K562 (cell line): ENCODE measurements at regions not wholly inside any gene's neighbourhood (a gene's known extent, or its start where the extent isn't known, plus 50 kb on each side); places are given as distances from the start of the nearest gene placed in this dataset.

Experiments
- ADNP ChIP-seq: fragments of 200-800 bp; sonication (Bioruptor generic); IDR thresholded peaks from 2 replicates; pipeline ENCODE4 v1.6.1; 2016; ENCODE audit warnings: missing genetic modification characterization, missing compliant biosample characterization
- BHLHE40 ChIP-seq: IDR thresholded peaks from 2 replicates; pipeline ENCODE4 v1.6.1; 2011; ENCODE audit warnings: low read length, improper control_type of control experiment
- CBFA2T3 ChIP-seq: fragments of 450-650 bp; IDR thresholded peaks from 2 replicates; pipeline ENCODE4 v1.6.1; 2017
- FOS ChIP-seq: IDR thresholded peaks from 3 replicates; pipeline ENCODE4 v1.6.1; 2011; ENCODE audit not compliant: insufficient read length; ENCODE audit errors: extremely low read depth
- HMGN3 ChIP-seq: IDR thresholded peaks from 2 replicates; pipeline ENCODE4 v1.6.1; 2011; ENCODE audit warnings: borderline replicate concordance, low read depth, mild to moderate bottlenecking, mixed read lengths, low read length; ENCODE audit not compliant: insufficient read length; ENCODE audit errors: extremely low read depth
- SMARCE1 ChIP-seq: fragments of 450-650 bp; IDR thresholded peaks from 2 replicates; pipeline ENCODE4 v1.7.1; 2016; ENCODE audit warnings: mild to moderate bottlenecking
- ZNF24 ChIP-seq: fragments of 450-650 bp; IDR thresholded peaks from 2 replicates; pipeline ENCODE4 v1.6.1; 2016
- TF ChIP-seq, protein P1 (sequence below): fragments of 450-650 bp; IDR thresholded peaks from 2 replicates; pipeline ENCODE4 v1.6.1; 2016; ENCODE audit warnings: mild to moderate bottlenecking, moderate library complexity
- TF ChIP-seq, protein P2 (sequence below), 2 experiments: fragments of 450-650 bp in 1 of 2; sonication (generic) in 1 of 2; formaldehyde crosslinking in 1 of 2; IDR thresholded peaks in 1 of 2; conservative IDR thresholded peaks in 1 of 2; 2 replicates each; pipeline versions ENCODE4 v1.6.1 to v1.8.1; 2016 to 2023; ENCODE audit warnings: mild to moderate bottlenecking in 2 of 2, moderate library complexity in 2 of 2, inconsistent platforms in 1 of 2, missing genetic modification reagents in 1 of 2

DNA sequence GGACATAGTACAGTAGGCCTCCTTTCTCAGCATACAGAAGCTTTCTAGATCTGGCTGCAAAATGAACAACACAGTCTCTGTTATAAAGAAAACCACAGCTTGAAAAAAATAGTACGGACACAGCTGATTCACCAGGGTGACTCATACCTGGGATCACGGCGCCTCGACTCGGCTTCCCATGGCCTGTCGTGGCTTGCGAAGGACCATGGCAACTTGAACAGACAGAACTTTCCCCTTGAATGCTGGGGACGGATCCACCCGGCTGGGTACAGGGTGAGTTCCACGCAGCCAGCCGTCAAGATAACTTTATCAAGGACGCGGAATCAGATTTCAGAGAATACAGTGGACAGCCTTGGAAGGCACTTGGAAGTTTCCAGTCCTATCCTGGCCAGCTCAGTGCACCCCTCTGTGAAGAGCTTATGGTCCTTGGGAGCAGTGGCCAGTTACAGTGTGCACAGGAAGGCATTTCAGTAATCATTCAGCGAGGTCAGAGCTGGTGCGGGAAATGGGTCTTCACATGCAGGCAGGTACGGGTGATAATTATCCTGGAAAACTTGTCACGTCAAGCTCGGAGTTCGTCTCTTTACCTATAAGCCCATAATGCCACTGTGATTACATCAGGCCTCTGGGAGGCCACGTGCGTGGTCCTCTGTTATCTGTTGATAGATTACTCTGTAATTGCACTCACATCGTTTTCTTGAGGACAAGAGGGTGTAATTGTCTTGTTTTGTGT is 57.9 kb upstream of the MAF start (continued):
- TF ChIP-seq, protein P1, sequence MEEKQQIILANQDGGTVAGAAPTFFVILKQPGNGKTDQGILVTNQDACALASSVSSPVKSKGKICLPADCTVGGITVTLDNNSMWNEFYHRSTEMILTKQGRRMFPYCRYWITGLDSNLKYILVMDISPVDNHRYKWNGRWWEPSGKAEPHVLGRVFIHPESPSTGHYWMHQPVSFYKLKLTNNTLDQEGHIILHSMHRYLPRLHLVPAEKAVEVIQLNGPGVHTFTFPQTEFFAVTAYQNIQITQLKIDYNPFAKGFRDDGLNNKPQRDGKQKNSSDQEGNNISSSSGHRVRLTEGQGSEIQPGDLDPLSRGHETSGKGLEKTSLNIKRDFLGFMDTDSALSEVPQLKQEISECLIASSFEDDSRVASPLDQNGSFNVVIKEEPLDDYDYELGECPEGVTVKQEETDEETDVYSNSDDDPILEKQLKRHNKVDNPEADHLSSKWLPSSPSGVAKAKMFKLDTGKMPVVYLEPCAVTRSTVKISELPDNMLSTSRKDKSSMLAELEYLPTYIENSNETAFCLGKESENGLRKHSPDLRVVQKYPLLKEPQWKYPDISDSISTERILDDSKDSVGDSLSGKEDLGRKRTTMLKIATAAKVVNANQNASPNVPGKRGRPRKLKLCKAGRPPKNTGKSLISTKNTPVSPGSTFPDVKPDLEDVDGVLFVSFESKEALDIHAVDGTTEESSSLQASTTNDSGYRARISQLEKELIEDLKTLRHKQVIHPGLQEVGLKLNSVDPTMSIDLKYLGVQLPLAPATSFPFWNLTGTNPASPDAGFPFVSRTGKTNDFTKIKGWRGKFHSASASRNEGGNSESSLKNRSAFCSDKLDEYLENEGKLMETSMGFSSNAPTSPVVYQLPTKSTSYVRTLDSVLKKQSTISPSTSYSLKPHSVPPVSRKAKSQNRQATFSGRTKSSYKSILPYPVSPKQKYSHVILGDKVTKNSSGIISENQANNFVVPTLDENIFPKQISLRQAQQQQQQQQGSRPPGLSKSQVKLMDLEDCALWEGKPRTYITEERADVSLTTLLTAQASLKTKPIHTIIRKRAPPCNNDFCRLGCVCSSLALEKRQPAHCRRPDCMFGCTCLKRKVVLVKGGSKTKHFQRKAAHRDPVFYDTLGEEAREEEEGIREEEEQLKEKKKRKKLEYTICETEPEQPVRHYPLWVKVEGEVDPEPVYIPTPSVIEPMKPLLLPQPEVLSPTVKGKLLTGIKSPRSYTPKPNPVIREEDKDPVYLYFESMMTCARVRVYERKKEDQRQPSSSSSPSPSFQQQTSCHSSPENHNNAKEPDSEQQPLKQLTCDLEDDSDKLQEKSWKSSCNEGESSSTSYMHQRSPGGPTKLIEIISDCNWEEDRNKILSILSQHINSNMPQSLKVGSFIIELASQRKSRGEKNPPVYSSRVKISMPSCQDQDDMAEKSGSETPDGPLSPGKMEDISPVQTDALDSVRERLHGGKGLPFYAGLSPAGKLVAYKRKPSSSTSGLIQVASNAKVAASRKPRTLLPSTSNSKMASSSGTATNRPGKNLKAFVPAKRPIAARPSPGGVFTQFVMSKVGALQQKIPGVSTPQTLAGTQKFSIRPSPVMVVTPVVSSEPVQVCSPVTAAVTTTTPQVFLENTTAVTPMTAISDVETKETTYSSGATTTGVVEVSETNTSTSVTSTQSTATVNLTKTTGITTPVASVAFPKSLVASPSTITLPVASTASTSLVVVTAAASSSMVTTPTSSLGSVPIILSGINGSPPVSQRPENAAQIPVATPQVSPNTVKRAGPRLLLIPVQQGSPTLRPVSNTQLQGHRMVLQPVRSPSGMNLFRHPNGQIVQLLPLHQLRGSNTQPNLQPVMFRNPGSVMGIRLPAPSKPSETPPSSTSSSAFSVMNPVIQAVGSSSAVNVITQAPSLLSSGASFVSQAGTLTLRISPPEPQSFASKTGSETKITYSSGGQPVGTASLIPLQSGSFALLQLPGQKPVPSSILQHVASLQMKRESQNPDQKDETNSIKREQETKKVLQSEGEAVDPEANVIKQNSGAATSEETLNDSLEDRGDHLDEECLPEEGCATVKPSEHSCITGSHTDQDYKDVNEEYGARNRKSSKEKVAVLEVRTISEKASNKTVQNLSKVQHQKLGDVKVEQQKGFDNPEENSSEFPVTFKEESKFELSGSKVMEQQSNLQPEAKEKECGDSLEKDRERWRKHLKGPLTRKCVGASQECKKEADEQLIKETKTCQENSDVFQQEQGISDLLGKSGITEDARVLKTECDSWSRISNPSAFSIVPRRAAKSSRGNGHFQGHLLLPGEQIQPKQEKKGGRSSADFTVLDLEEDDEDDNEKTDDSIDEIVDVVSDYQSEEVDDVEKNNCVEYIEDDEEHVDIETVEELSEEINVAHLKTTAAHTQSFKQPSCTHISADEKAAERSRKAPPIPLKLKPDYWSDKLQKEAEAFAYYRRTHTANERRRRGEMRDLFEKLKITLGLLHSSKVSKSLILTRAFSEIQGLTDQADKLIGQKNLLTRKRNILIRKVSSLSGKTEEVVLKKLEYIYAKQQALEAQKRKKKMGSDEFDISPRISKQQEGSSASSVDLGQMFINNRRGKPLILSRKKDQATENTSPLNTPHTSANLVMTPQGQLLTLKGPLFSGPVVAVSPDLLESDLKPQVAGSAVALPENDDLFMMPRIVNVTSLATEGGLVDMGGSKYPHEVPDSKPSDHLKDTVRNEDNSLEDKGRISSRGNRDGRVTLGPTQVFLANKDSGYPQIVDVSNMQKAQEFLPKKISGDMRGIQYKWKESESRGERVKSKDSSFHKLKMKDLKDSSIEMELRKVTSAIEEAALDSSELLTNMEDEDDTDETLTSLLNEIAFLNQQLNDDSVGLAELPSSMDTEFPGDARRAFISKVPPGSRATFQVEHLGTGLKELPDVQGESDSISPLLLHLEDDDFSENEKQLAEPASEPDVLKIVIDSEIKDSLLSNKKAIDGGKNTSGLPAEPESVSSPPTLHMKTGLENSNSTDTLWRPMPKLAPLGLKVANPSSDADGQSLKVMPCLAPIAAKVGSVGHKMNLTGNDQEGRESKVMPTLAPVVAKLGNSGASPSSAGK = peak; percentile 37; the same call in 1 of the 2 replicates
- TF ChIP-seq SMARCE1 (peak; percentile 41; the same call in 1 of the 2 replicates), CBFA2T3 (no peak), BHLHE40 (peak; percentile 55), ZNF24 (no peak), FOS (peak; percentile 61), HMGN3 (no peak), ADNP (tag) (no peak)
- TF ChIP-seq, protein P2, sequence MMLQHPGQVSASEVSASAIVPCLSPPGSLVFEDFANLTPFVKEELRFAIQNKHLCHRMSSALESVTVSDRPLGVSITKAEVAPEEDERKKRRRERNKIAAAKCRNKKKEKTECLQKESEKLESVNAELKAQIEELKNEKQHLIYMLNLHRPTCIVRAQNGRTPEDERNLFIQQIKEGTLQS (IDR thresholded peaks at IDR 0.05) = peak; percentile 96
- TF ChIP-seq, protein P2 (CRISPR knock-in tag; conservative IDR thresholded peaks at IDR 0.05) = peak; percentile 80; the same call in 1 of the 2 replicates
